Mucosa of rectum (tissue), 2 donors: ENCODE measurements at regions not wholly inside any gene's neighbourhood (a gene's known extent, or its start where the extent isn't known, plus 50 kb on each side); places are given as distances from the start of the nearest gene placed in this dataset.
A peak's percentile ranks its signal among the peaks of the same experiment; 100 is the strongest.

Experiments used
- H3K27ac ChIP-seq, 2 donors: one replicate each; pipeline ENCODE4 v1.7.0; 2013; ENCODE audit warnings: inconsistent platforms in 2 of 2, low read depth in 2 of 2, low read length in 2 of 2
- H3K27me3 ChIP-seq, 2 donors: one replicate each; pipeline ENCODE4 v1.7.0; 2013; ENCODE audit warnings: low read length in 2 of 2; ENCODE audit not compliant: control insufficient read depth in 2 of 2, insufficient read depth in 2 of 2
- H3K36me3 ChIP-seq, 2 donors: one replicate each; pipeline ENCODE4 v1.7.0; 2013; ENCODE audit warnings: low read length in 2 of 2; ENCODE audit not compliant: control insufficient read depth in 2 of 2, insufficient read depth in 2 of 2
- H3K4me1 ChIP-seq, 2 donors: one replicate each; pipeline ENCODE4 v1.7.0; 2013; ENCODE audit warnings: low read length in 2 of 2, mild to moderate bottlenecking in 1 of 2; ENCODE audit not compliant: control insufficient read depth in 2 of 2, insufficient read depth in 2 of 2
- H3K4me3 ChIP-seq, 2 donors: one replicate each; pipeline ENCODE4 v1.7.0; 2013; ENCODE audit warnings: low read length in 2 of 2
- H3K9ac ChIP-seq, 2 donors: one replicate each; pipeline ENCODE4 v1.7.0; 2013; ENCODE audit warnings: low read length in 2 of 2, low read depth in 1 of 2, mild to moderate bottlenecking in 1 of 2
- H3K9me3 ChIP-seq, 2 donors: one replicate each; pipeline ENCODE4 v1.7.0; 2013; ENCODE audit warnings: low read length in 2 of 2; ENCODE audit not compliant: control insufficient read depth in 2 of 2
- donor health status: healthy.
- donor health status: Normal muscosa, but diverticular disease.

GRCh38 chr2:174669336-174669735, 71.7 kb upstream of the WIPF1 start:
- no peaks in the 10 kb centered on the region for H3K27me3 ChIP-seq

GRCh38 chr2:174668075-174668474, 70.5 kb upstream of the WIPF1 start:
- peaks cover 0 to 2% of the 10 kb centered on the region in 2 donors for H3K4me1 ChIP-seq
- no peaks in the 10 kb centered on the region for H3K9me3 ChIP-seq

More at GRCh38 chr2:174669336-174669735, 71.7 kb upstream of the WIPF1 start:
- no peaks in the 10 kb centered on the region for H3K36me3 ChIP-seq
- no peaks in the 10 kb centered on the region for H3K9me3 ChIP-seq
- no peak overlapping the region for H3K4me3 ChIP-seq
- no peak overlapping the region for H3K27ac ChIP-seq
- no peak overlapping the region for H3K9ac ChIP-seq
- H3K4me1 ChIP-seq, result peaks cover 0 to 2% of the 10 kb centered on the region in 2 donors

GRCh38 chr2:174667250-174667860, 69.8 kb upstream of the WIPF1 start:
- H3K4me1 ChIP-seq, result peaks cover 0 to 2% of the 10 kb centered on the region in 2 donors
- H3K27me3 ChIP-seq, result no peaks in the 10 kb centered on the region
- no peaks in the 10 kb centered on the region for H3K36me3 ChIP-seq
- H3K9me3 ChIP-seq, result no peaks in the 10 kb centered on the region
- no peak overlapping the region for H3K9ac ChIP-seq
- H3K4me3 ChIP-seq, result no peak overlapping the region
- peak overlapping the region in 1 of 2 donors; percentile 67 for H3K27ac ChIP-seq

More at GRCh38 chr2:174668075-174668474, 70.5 kb upstream of the WIPF1 start:
- no peaks in the 10 kb centered on the region for H3K36me3 ChIP-seq
- no peak overlapping the region for H3K27ac ChIP-seq
- no peaks in the 10 kb centered on the region for H3K27me3 ChIP-seq
- no peak overlapping the region for H3K9ac ChIP-seq
- H3K4me3 ChIP-seq, result no peak overlapping the region

GRCh38 chr2:174666845-174667244, 69.2 kb upstream of the WIPF1 start:
- Histone ChIP-seq H3K4me1 (peaks cover 0 to 2% of the 10 kb centered on the region in 2 donors), H3K36me3 (no peaks in the 10 kb centered on the region), H3K9ac (no peak overlapping the region), H3K27ac (peak overlapping the region in 1 of 2 donors; percentile 67), H3K27me3 (no peaks in the 10 kb centered on the region), H3K4me3 (no peak overlapping the region), H3K9me3 (no peaks in the 10 kb centered on the region)

GRCh38 chr2:174666312-174666711, 68.7 kb upstream of the WIPF1 start:
- no peaks in the 10 kb centered on the region for H3K9me3 ChIP-seq
- H3K4me3 ChIP-seq, result no peak overlapping the region
- H3K4me1 ChIP-seq, result peaks cover 0 to 2% of the 10 kb centered on the region in 2 donors
- H3K27ac ChIP-seq, result peak overlapping the region in 1 of 2 donors; percentile 67
- H3K36me3 ChIP-seq, result no peaks in the 10 kb centered on the region
- H3K9ac ChIP-seq, result no peak overlapping the region
- H3K27me3 ChIP-seq, result no peaks in the 10 kb centered on the region

DNA sequence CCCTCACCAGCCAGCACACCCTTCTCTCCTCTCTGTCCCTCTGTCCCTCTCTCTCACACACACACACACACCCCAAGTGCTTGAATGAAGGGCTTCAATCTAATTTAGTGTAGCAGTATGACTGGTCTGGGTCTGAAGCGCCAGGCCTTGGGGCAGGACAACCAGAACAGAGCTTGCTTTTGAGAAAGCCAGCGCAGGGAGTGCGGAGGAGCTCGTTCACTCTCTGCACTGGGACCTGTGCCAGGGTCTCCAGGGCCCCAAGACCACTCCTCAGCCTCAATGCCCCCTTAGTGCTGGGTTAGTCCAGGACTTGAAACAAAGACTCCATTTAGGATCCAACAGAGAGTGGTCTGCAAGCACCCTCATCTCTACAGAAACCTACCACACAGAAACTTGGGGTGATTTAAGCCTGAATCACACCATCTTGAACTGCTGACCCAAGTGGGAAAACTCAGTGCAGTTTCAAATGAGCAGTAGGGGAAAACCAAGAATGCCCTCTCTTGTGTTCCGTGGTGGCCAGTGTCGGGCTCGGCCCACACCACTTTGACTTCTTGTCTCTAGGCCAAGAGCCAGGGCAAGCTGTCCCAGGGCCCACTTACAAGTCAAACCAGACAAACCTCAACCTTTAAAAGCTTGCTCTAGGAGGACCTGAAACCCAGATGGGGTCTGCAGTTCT, 66.6 kb upstream of the WIPF1 start:
- no peak overlapping the region for H3K4me3 ChIP-seq
- H3K9me3 ChIP-seq, result no peaks in the 10 kb centered on the region
- H3K27me3 ChIP-seq, result no peaks in the 10 kb centered on the region
- no peak overlapping the region for H3K9ac ChIP-seq
- H3K36me3 ChIP-seq, result no peaks in the 10 kb centered on the region
- peak overlapping the region; percentile 6 to 48 for H3K27ac ChIP-seq
- H3K4me1 ChIP-seq, result peaks cover 0 to 2% of the 10 kb centered on the region in 2 donors

DNA sequence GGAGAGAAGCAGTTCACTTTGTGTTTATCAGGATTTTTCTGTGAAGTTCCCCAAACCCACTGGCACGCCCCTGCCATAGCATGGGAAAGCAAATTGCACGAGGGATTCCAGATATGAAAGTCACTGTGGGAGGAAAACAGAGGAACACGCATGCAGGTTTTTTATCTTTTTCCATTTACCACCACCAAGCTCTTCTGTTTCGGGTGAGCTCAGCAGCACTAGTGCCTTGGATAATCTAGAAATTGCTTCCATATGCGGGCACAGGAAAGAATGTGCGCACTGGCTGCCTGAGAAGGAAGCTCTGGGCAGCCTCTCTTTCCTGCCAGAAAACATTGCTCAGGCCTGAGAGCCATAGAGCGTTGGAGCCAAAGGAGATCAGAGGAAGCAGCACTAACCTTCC, 65.9 kb upstream of the WIPF1 start:
- Histone ChIP-seq H3K9me3 (no peaks in the 10 kb centered on the region), H3K36me3 (no peaks in the 10 kb centered on the region), H3K4me1 (peaks cover 0 to 2% of the 10 kb centered on the region in 2 donors), H3K27ac (peak overlapping the region; percentile 6 to 48), H3K4me3 (no peak overlapping the region), H3K27me3 (no peaks in the 10 kb centered on the region), H3K9ac (no peak overlapping the region)

GRCh38 chr2:174662859-174663258, 65.3 kb upstream of the WIPF1 start:
- Histone ChIP-seq H3K4me3 (no peak overlapping the region), H3K27me3 (no peaks in the 10 kb centered on the region), H3K9ac (no peak overlapping the region), H3K9me3 (no peaks in the 10 kb centered on the region), H3K4me1 (peaks cover 0 to 2% of the 10 kb centered on the region in 2 donors), H3K27ac (peak overlapping the region in 1 of 2 donors; percentile 45), H3K36me3 (no peaks in the 10 kb centered on the region)

DNA sequence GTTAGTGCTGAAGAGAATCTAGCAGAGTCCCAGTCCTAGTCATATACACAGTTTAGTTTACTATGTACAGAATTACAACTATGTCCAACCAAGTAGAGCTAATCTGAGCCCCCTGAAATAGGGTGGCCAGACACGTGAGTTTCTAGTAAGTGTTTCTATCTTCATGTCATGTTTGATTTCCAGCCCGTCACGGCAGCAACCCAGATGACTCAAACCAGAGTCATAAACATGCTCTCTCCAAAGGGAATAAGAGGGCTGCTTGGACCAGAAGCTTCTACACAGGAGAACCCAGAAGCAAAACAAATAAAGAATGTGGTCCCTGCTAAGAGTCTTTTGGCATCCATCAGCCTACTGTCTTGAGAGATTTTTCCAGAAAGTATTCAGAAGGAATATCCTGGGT, 64.9 kb upstream of the WIPF1 start:
- no peaks in the 10 kb centered on the region for H3K9me3 ChIP-seq
- no peak overlapping the region for H3K9ac ChIP-seq
- H3K27me3 ChIP-seq, result no peaks in the 10 kb centered on the region
- no peaks in the 10 kb centered on the region for H3K36me3 ChIP-seq
- no peak overlapping the region for H3K4me3 ChIP-seq
- no peak overlapping the region for H3K27ac ChIP-seq
- peaks cover 0 to 2% of the 10 kb centered on the region in 2 donors for H3K4me1 ChIP-seq

GRCh38 chr2:174660984-174661675, 63.5 kb upstream of the WIPF1 start:
- Histone ChIP-seq H3K27me3 (no peaks in the 10 kb centered on the region), H3K4me1 (no peaks in the 10 kb centered on the region), H3K4me3 (no peak overlapping the region), H3K9ac (no peak overlapping the region), H3K27ac (no peak overlapping the region), H3K9me3 (no peaks in the 10 kb centered on the region), H3K36me3 (no peaks in the 10 kb centered on the region)
